ENCODE measurements at regions not wholly inside any gene's neighbourhood (a gene's known extent, or its start where the extent isn't known, plus 50 kb on each side); places are given as distances from the start of the nearest gene placed in this dataset.
"Not testable (repeated sequence)": the region's sequence is repeated elsewhere in the genome, so short reads cannot be mapped to it uniquely, and the experiment has no call there.

GRCh38 chr7:96561892-96562291 is 147.8 kb downstream of the SEM1 start:
- no peak for DNase-seq (ENCODE audit: low spot score)

- peak; percentile 4 for DNase-seq (ENCODE audit: low spot score)
Observed at GRCh38 chr7:96558530-96558929, 151.1 kb downstream of the SEM1 start.

- no peak for DNase-seq (ENCODE audit: low spot score)
Observed at GRCh38 chr7:96558093-96558492, 151.6 kb downstream of the SEM1 start.

GRCh38 chr7:96557598-96557997 is 152.0 kb downstream of the SEM1 start:
- DNase-seq (ENCODE audit: low spot score), result not testable (repeated sequence)

GRCh38 chr7:96548664-96549063 is 161.0 kb downstream of the SEM1 start:
- DNase-seq (ENCODE audit: low spot score), result no peak

GRCh38 chr7:96547371-96547811 is 162.3 kb downstream of the SEM1 start:
- DNase-seq (ENCODE audit: low spot score), result no peak

GRCh38 chr7:96546426-96546825 is 163.2 kb downstream of the SEM1 start:
- DNase-seq (ENCODE audit: low spot score), result no peak

GRCh38 chr7:96539471-96539870 is 170.2 kb downstream of the SEM1 start:
- DNase-seq (ENCODE audit: low spot score), result no peak

- DNase-seq (ENCODE audit: low spot score), result no peak
Observed at GRCh38 chr7:96538632-96539031, 171.0 kb downstream of the SEM1 start.

GRCh38 chr7:96534221-96534620 is 175.4 kb downstream of the SEM1 start:
- no peak for DNase-seq (ENCODE audit: low spot score)

- DNase-seq (ENCODE audit: low spot score), result no peak
Observed at GRCh38 chr7:96532428-96532935, 177.2 kb downstream of the SEM1 start.

GRCh38 chr7:96531331-96531730 is 178.3 kb downstream of the SEM1 start:
- DNase-seq (ENCODE audit: low spot score), result no peak

GRCh38 chr7:96530786-96531185 is 178.9 kb downstream of the SEM1 start:
- no peak for DNase-seq (ENCODE audit: low spot score)

GRCh38 chr7:96527133-96527827 is 182.4 kb downstream of the SEM1 start:
- no peak for DNase-seq (ENCODE audit: low spot score)

GRCh38 chr7:96526496-96526895 is 183.2 kb downstream of the SEM1 start:
- DNase-seq (ENCODE audit: low spot score), result no peak

- no peak for DNase-seq (ENCODE audit: low spot score)
Observed at GRCh38 chr7:96521068-96521894, 188.4 kb downstream of the SEM1 start.

- DNase-seq (ENCODE audit: low spot score), result no peak
Observed at GRCh38 chr7:96508371-96508770, 186.5 kb upstream of the SLC25A13 start.

GRCh38 chr7:96503597-96503996 is 181.7 kb upstream of the SLC25A13 start:
- DNase-seq (ENCODE audit: low spot score), result no peak

GRCh38 chr7:96501318-96501717 is 179.4 kb upstream of the SLC25A13 start:
- DNase-seq (ENCODE audit: low spot score), result no peak

GRCh38 chr7:96499532-96499931 is 177.6 kb upstream of the SLC25A13 start:
- no peak for DNase-seq (ENCODE audit: low spot score)

- DNase-seq (ENCODE audit: low spot score), result no peak
Observed at GRCh38 chr7:96497567-96497966, 175.7 kb upstream of the SLC25A13 start.

GRCh38 chr7:96495751-96496216 is 173.9 kb upstream of the SLC25A13 start:
- no peak for DNase-seq (ENCODE audit: low spot score)

- no peak for DNase-seq (ENCODE audit: low spot score)
Observed at GRCh38 chr7:96486681-96487080, 164.8 kb upstream of the SLC25A13 start.
